ENCODE measurements at regions not wholly inside any gene's neighbourhood (a gene's known extent, or its start where the extent isn't known, plus 50 kb on each side); places are given as distances from the start of the nearest gene placed in this dataset.
"Not testable (repeated sequence)": the region's sequence is repeated elsewhere in the genome, so short reads cannot be mapped to it uniquely, and the experiment has no call there.

GRCh38 chr6:146944809-146945208 lies 259.4 kb upstream of the STXBP5 start:
- no peak for DNase-seq

DNA sequence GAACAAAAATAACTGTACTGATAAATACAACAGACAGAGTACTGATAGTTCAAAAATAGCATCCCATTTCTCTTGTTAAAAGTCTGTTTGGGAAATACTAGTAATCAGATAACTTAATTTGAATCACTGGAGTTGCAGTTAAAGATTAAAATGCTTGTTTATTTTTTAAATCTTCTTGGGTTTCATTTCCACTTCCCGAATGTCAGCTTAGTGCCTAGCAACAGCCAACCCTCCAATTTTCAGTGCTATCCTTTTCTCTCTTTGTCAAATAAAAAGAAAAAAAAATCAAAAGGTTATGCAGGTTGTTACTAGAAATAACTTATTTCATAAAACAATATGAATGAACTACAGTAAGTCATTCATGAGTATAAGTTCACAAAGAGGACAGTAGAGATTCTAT lies 257.7 kb upstream of the STXBP5 start:
- no peak for DNase-seq

- DNase-seq: no peak
Observed at GRCh38 chr6:146948790-146949342, 255.4 kb upstream of the STXBP5 start.

- no peak for DNase-seq
Observed at GRCh38 chr6:146949425-146949824, 254.8 kb upstream of the STXBP5 start.

DNA sequence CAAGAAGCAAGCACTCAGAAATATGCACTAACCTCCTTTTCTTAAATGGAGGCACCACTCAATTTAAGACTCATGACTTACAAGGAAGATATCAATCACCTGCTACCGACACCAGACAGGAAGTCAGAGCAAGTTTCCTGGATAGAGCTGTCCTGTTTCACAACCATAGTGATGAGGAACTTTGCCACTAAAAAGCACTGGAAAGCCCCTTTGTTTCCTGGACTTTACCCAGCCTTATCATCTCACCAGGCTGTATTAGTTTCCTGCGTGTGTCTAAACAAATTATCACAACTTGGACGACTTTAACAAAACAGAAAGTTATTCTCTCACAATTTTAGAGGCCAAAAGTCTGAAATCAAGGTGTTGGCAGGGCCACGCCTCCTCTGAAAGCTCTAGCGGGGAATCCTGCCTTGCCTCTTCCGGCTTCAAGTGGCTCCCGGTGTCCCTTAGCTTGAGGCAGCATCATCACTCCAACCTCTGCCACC lies 253.8 kb upstream of the STXBP5 start:
- peak; percentile 69 to 73 for DNase-seq

GRCh38 chr6:146955570-146955969 lies 248.6 kb upstream of the STXBP5 start:
- no peak for DNase-seq

DNA sequence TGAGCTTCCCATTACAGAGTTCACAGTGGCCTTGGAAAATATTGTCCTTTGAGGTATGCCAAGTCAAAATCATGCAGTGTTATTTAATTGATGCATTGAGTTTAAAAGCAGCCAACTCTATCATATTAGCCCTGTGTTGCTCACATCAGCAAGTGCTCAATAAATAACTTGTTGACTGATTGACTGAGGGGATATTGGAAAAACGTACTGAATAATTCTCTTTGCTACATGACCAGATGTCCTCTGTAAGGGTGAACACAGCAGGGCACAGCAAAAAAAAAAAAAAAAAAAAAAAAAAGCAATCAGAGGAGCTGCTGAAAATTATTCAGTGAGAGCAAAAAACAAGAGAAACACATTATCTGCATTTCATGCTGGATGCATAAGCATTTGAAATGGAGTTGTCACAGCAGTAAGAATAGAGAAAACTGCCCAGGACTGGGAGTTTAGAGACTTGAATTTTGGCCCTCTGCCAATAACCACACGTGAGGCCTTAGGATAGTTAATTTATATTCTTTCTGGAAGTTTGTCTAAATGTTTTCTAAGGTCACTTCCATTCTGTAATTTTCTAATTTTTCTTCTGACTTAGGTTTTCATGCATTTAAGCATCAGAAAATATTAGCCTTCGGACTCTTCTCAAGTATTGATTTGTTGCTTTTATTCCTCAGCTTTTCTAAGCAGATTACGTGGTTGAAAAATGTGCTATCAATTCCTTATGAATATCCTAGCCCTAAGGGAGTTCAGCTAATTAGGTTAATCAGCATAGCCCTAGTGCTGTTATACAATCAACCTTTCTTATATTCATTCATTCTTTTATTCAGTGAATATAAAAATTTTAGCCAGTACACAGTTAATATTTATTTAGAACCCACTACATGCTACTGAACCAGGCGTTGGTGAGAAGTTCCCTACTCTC lies 246.8 kb upstream of the STXBP5 start:
- DNase-seq: no peak

GRCh38 chr6:146961831-146962230 lies 242.4 kb upstream of the STXBP5 start:
- DNase-seq: no peak

DNA sequence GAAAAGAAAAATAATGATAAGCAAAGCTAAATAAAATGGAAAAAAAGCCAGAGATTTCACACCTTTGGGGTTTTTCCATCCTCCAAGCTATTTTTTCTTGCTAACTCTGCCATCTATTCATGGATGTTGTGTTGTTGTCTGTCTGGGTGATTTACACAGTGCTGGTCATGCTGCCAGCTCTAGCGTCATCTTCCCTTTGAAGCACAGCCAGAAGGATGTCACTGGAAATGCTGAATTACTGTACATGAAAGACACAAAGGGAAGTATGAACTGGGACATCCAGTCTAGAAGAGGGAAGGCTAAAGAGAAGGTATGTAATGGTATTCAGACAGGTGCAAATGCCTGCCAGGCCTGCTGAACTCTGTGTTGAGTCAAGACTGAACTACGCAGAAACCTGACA lies 241.9 kb upstream of the STXBP5 start:
- DNase-seq: no peak

DNA sequence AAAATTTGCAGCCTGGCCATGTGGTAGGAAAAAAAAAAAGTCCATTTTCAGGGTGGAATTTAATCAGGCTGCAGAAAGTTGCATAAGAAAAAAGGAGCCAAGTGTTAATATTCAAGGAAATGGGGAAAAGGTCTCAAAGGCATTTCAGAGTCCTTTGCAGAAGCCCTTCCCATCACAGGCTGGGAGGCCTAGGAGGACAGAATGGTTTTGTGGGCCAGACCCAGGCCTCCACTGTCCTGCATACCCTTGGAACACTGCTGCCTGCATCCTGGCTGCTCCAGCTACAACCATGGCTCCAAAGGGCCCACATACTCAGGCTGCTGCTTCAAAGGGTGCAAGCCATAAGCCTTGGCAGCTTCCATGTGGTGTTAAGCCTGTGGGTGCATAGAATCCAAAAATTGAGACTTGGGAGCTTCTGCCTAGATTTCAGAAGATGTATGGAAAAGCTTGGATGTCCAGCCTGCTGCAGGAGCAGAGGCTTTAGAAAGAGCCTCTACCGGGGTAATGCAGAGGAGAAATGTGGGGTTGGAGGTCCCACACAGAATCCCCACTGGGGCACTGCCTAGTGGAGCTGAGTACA lies 239.0 kb upstream of the STXBP5 start:
- no peak for DNase-seq

DNA sequence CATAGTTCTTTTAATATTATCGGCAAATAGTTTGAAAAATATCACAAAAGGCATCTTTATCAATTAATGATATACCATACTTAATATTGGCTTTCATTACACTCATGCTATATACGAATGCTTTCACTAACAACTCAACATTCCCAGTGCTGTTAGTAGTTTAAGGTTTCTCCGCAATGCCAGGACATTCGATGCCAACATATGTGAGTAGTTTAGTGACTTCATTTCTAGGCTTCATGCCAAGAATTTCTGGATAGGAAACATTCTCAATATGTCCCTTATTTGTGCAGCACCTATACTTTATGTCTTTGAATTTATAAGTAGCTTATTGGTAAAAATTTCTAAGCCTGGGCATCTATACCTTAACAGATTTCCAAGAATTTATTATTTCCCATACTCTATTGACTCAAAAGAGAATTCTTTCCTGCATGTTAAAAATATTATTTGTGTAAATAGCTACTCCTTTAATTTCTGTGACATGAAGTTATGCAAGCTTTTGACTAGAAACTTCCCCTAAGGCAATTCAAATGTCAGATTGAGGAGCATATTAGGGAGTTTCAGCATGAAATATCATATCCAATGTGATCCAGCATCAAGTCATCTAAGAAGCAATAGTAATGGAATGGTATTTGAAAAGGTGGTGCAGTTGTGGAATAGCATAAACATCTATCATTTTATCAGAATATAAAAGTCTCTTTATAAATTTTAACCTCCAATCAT lies 236.0 kb upstream of the STXBP5 start:
- DNase-seq: no peak

DNA sequence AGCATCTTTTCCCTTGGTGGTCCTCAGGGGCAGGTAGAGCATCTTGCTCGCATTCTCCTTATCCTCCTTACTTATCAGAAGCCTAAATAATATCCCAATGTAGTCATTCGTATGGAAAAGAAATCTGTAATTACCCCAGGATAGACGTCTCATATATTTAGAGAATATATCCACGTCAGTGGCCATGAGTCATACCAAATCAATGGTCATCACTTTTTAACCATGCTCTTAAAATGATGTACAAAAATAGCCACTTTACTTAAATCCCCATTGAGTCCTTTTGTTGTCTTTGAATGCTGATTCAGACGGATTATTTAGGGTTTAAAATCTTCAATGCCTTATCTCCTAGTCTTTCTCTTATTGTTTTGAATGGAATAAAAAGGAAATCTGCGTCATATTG lies 231.7 kb upstream of the STXBP5 start:
- DNase-seq: no peak

GRCh38 chr6:146974351-146974750 lies 229.9 kb upstream of the STXBP5 start:
- DNase-seq: no peak

DNA sequence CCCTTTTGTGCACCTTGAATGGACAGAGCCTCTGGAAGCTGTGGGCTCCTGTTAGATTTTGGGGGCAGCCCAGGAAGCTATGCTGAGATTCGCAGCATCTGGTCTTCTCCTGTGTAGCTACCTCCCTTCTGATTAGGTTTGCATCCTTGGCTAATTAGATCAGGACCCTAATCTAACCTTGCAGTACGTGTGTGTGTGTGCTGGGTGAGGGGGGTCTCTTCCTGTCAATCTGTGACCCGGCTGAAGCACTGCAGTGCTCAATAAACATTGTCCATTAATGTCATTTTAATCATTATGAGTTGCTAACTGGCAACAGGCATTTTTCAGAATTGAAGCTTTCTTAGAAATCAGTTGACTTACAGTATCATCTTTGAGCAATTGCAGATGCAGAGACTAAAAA lies 229.1 kb upstream of the STXBP5 start:
- DNase-seq: no peak

DNA sequence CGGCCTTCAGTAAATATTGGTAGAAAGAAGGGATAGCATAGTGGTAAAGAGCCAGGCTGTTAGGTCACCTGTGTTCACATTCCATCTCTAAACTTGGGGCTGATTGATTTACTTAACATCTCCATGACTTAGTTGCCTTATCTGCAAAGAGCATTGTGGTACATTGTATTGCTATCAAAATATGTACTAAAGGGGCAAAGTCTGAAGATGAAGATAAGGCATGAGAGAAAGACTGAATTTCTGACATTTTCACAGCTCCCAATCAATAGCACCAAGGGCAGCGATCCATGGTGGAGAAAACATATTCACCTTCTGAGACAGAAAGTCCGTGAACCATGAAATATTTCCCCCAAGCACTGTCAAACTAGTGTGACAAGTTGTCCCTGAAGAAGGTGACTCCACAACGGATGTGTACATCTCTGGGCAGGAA lies 223.3 kb upstream of the STXBP5 start:
- no peak for DNase-seq

DNA sequence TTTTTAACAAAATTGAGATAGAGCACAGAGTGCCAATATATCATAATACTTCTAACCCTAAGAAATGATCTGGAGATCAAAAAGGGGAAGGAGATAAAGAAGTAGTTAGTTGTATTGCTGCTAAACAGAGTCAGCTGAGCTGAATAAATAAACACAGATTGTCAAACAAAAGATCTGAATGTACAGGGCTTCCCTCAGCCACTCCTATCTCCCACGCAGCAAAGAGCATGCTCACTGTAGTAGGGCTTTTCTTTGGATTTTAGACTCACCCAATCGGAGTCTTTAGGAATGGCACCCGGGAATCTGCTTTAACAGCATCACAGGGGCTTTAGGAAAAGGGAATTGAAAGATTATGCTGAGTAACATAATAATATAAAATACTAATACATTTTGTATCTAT lies 222.2 kb upstream of the STXBP5 start:
- no peak for DNase-seq

- no peak for DNase-seq
Observed at GRCh38 chr6:146984251-146984924, 219.8 kb upstream of the STXBP5 start.

DNA sequence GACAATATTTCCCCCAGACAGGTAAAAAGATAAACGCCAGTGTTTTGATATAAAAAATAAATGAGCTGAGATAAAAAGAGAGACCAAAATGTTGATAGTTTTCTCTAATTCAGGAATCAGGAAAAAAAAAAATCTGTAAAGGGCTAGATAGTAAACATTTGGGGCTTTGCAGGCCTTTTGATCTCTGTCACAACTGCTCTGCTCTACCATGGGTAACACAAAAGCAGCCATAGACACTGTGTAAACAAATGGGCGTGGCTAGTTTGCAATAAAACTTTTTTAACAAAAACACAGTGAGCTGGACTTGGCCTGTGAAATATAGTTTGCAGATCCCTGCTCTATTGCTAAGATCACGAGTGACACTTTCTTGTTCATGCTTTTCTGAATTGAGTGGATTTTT lies 219.1 kb upstream of the STXBP5 start:
- no peak for DNase-seq

GRCh38 chr6:146985966-146986365 lies 218.3 kb upstream of the STXBP5 start:
- no peak for DNase-seq

- not testable (repeated sequence) for DNase-seq
Observed at GRCh38 chr6:146987938-146988337, 216.3 kb upstream of the STXBP5 start.

GRCh38 chr6:146989860-146990259 lies 214.4 kb upstream of the STXBP5 start:
- no peak for DNase-seq

DNA sequence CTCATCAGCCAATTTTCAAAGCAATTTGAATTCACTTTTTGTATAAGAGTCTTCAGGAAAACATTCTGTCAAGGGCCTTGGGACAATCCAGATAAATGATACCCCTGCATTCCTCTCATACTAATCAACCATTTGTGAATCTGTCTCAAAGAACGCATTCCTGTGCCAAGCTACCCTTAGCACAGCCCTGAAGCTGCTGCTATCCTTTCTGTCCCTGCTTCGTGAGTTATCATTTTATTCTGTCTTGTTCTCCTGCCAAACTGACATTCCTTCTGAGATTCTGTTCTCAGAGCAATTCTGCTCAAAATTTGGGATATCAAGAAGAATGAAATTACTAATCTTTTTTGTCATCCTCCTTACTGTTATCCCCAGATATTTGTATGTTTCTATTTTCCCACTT lies 213.9 kb upstream of the STXBP5 start:
- no peak for DNase-seq
